Small intestine (tissue), 7 donors: ENCODE measurements at regions not wholly inside any gene's neighbourhood (a gene's known extent, or its start where the extent isn't known, plus 50 kb on each side); places are given as distances from the start of the nearest gene placed in this dataset.

Experiments
- DNase-seq, 2 donors: peaks; one replicate each; pipeline versions ENCODE4 v3.0.0 to v3.0.0-alpha.2; 2013
- FAIRE-seq: peaks from 2 replicates; lab custom pipeline; 2012; peaks lifted over from hg19 to GRCh38; lab: Jason Lieb, UNC
- H3K27ac ChIP-seq, 3 donors: one replicate each; pipeline ENCODE4 v1.5.1; 2013; ENCODE audit warnings: low read length in 2 of 3, mild to moderate bottlenecking in 2 of 3, control low read depth in 1 of 3, inconsistent platforms in 1 of 3, low read depth in 1 of 3, moderate library complexity in 1 of 3
- H3K27me3 ChIP-seq, 3 donors: one replicate each; pipeline ENCODE4 v1.6.1; 2013; ENCODE audit warnings: low read length in 3 of 3, inconsistent platforms in 1 of 3; ENCODE audit not compliant: control insufficient read depth in 3 of 3, insufficient read depth in 3 of 3
- H3K36me3 ChIP-seq, 3 donors: one replicate each; pipeline ENCODE4 v1.6.1; 2013; ENCODE audit warnings: low read length in 3 of 3, inconsistent platforms in 1 of 3, low read depth in 1 of 3, mild to moderate bottlenecking in 1 of 3, moderate library complexity in 1 of 3; ENCODE audit not compliant: control insufficient read depth in 3 of 3, insufficient read depth in 2 of 3
- H3K4me1 ChIP-seq, 3 donors: one replicate each; pipeline ENCODE4 v1.6.1; 2013; ENCODE audit warnings: low read length in 2 of 3, inconsistent platforms in 1 of 3, low read depth in 1 of 3, mild to moderate bottlenecking in 1 of 3, moderate library complexity in 1 of 3; ENCODE audit not compliant: control insufficient read depth in 3 of 3, insufficient read depth in 2 of 3
- H3K4me3 ChIP-seq, 3 donors: one replicate each; pipeline ENCODE4 v1.5.1; 2013; ENCODE audit warnings: low read length in 3 of 3, control low read depth in 1 of 3, inconsistent platforms in 1 of 3, low read depth in 1 of 3, mild to moderate bottlenecking in 1 of 3, moderate library complexity in 1 of 3
- H3K9me3 ChIP-seq, 2 donors: one replicate each; pipeline ENCODE4 v1.6.1; 2013; ENCODE audit warnings: low read depth in 1 of 2, low read length in 1 of 2; ENCODE audit not compliant: control insufficient read depth in 2 of 2, insufficient read depth in 1 of 2
- WGBS, 3 donors: extraction: QIAGEN DNeasy Blood & Tissue Kit; methylation state at CpG; one replicate each; pipeline ENCODE4 v1.1.7; 2013; 5-methylcytosine and 5-hydroxymethylcytosine counted together
- donor health status: healthy with polysubstance abuse.
- donor health status: control.
- donor health status: control.
- donor health status: Bipolar disorder and iron deficiency.
- donor health status: healthy.

DNA sequence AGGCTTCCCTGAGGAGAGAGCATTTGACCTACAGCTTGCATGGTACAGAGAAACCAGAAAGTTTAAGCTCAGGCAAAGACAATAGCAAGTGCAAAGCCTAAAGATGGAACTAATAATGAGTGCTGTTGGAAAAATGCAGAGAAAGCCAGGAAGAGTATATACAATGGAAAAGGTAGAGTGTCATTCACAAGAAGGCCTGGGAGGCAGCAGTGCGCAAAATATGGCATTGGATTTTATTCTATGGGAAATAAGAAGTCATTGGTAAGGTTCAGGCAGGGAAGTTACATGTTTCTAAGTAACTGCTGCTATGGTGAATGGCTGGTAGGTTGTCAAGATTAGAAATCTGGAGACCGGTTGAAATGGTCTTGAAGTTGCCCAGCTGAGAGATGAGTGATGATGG, 2167.3 kb upstream of the CELF4 start:
- Histone ChIP-seq H3K36me3 (no peaks in the 10 kb centered on the region), H3K4me1 (no peaks in the 10 kb centered on the region), H3K4me3 (no peak overlapping the region), H3K27ac (no peak overlapping the region), H3K9me3 (no peaks in the 10 kb centered on the region), H3K27me3 (no peaks in the 10 kb centered on the region)
- WGBS, 3 donors = 92 to 98% (median 97%) methylated on average over 2 of the region's 2 CpGs
- DNase-seq = peak; percentile 3 to 5
- no peak for FAIRE-seq

- FAIRE-seq (no peak), DNase-seq (no peak)
- Histone ChIP-seq H3K4me1 (no peaks in the 10 kb centered on the region), H3K4me3 (no peak overlapping the region), H3K27ac (no peak overlapping the region), H3K36me3 (no peaks in the 10 kb centered on the region), H3K27me3 (no peaks in the 10 kb centered on the region), H3K9me3 (no peaks in the 10 kb centered on the region)
Measured at GRCh38 chr18:39730606-39731005, 2165.0 kb upstream of the CELF4 start.

DNA sequence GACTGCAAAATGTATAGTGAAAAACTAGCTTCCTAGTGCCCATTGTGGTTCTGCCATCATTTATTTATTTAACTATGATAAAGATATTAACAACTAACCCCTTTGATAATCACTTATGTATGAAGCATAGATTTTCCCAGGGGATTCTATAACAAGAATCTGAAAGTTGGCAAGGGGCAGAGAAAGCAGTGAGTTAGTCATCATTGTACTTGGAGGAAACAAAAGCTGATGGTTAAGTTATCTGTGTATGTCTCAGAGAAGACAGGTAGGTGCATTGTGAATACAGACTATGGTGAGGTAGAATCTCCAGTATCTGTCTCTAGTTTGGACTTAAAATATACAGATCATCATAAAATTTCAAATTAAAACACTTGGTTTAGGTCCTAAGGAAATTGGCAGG, 2159.1 kb upstream of the CELF4 start:
- Histone ChIP-seq H3K9me3 (no peaks in the 10 kb centered on the region), H3K4me1 (no peaks in the 10 kb centered on the region), H3K27ac (no peak overlapping the region), H3K4me3 (no peak overlapping the region), H3K36me3 (no peaks in the 10 kb centered on the region), H3K27me3 (no peaks in the 10 kb centered on the region)
- DNase-seq (no peak), FAIRE-seq (no peak)

GRCh38 chr18:39721712-39722111, 2156.1 kb upstream of the CELF4 start:
- H3K27me3 ChIP-seq = no peaks in the 10 kb centered on the region
- 80 to 85% (median 85%) methylated on average over 1 of the region's 1 CpG for WGBS, 3 donors
- no peak overlapping the region for H3K4me3 ChIP-seq
- no peaks in the 10 kb centered on the region for H3K9me3 ChIP-seq
- no peak overlapping the region for H3K27ac ChIP-seq
- H3K4me1 ChIP-seq = no peaks in the 10 kb centered on the region
- DNase-seq (no peak), FAIRE-seq (no peak)
- no peaks in the 10 kb centered on the region for H3K36me3 ChIP-seq

- FAIRE-seq (no peak), DNase-seq (no peak)
- 92 to 94% (median 93%) methylated on average over 3 of the region's 3 CpGs for WGBS, 3 donors
- H3K9me3 ChIP-seq = no peaks in the 10 kb centered on the region
- H3K36me3 ChIP-seq = no peaks in the 10 kb centered on the region
- H3K27ac ChIP-seq = no peak overlapping the region
- H3K27me3 ChIP-seq = no peaks in the 10 kb centered on the region
- no peaks in the 10 kb centered on the region for H3K4me1 ChIP-seq
- no peak overlapping the region for H3K4me3 ChIP-seq
Measured at GRCh38 chr18:39713961-39714360, 2148.4 kb upstream of the CELF4 start.

DNA sequence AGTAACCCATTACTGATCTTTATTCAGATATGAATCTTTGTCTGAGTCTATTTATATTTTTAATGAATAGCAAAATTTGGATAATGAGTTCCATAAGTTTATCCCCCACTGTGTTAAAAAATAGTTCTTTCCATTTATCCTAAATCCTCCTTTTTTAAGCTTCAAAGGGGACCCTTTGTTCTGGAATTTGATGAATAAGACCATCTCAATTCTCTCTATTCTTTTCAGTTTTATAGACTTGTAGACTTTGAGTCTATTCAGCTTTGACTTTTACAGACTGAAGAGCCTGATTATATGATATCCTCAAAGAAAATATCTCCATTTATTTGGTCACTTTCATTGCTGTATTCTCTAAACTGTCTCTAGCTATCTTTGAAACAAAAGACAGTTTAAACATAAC, 2146.1 kb upstream of the CELF4 start:
- DNase-seq (no peak), FAIRE-seq (no peak)
- Histone ChIP-seq H3K27me3 (no peaks in the 10 kb centered on the region), H3K4me3 (no peak overlapping the region), H3K27ac (no peak overlapping the region), H3K9me3 (no peaks in the 10 kb centered on the region), H3K4me1 (no peaks in the 10 kb centered on the region), H3K36me3 (no peaks in the 10 kb centered on the region)

GRCh38 chr18:39705362-39705761, 2139.8 kb upstream of the CELF4 start:
- Histone ChIP-seq H3K9me3 (peaks cover 0 to 11% of the 10 kb centered on the region in 2 donors), H3K4me3 (no peak overlapping the region), H3K36me3 (no peaks in the 10 kb centered on the region), H3K27me3 (no peaks in the 10 kb centered on the region), H3K4me1 (no peaks in the 10 kb centered on the region), H3K27ac (no peak overlapping the region)
- no peak for FAIRE-seq
- 88 to 94% (median 90%) methylated on average over 3 of the region's 3 CpGs for WGBS, 3 donors
- DNase-seq = no peak

DNA sequence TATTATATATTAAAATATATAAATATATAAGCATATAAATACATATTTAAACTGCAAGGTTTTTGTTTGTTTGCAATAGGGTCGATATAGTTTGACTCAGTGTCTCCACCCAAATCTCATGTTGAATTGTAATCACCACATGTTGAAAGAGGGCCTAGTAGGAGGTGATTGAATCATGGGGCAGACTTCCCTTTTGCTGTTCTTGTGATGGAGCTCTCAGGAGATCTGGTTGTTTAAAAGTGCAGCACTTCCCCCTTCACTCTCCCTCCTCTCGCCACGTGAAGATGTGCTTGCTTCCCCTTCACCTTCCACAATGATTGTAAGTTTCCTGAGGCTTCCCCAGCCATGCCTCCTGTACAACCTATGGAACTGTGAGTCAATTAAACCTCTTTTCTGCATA, 2137.3 kb upstream of the CELF4 start:
- H3K36me3 ChIP-seq = no peaks in the 10 kb centered on the region
- FAIRE-seq (no peak), DNase-seq (no peak)
- 79 to 95% (median 90%) methylated on average over 3 of the region's 3 CpGs for WGBS, 3 donors
- H3K27ac ChIP-seq = no peak overlapping the region
- no peaks in the 10 kb centered on the region for H3K4me1 ChIP-seq
- no peaks in the 10 kb centered on the region for H3K27me3 ChIP-seq
- no peak overlapping the region for H3K4me3 ChIP-seq
- H3K9me3 ChIP-seq = peaks cover 0 to 15% of the 10 kb centered on the region in 2 donors

- no peaks in the 10 kb centered on the region for H3K36me3 ChIP-seq
- no peak overlapping the region for H3K4me3 ChIP-seq
- WGBS, 3 donors = 10 to 59% (median 31%) methylated on average over 2 of the region's 2 CpGs
- H3K9me3 ChIP-seq = peaks cover 0 to 15% of the 10 kb centered on the region in 2 donors
- H3K27ac ChIP-seq = no peak overlapping the region
- H3K27me3 ChIP-seq = no peaks in the 10 kb centered on the region
- peak; percentile 35 to 77 for DNase-seq
- no peaks in the 10 kb centered on the region for H3K4me1 ChIP-seq
- peak; percentile 19 for FAIRE-seq
Measured at GRCh38 chr18:39701839-39702238, 2136.2 kb upstream of the CELF4 start.
